RPMI7951 (cell line): ENCODE measurements at regions not wholly inside any gene's neighbourhood (a gene's known extent, or its start where the extent isn't known, plus 50 kb on each side); places are given as distances from the start of the nearest gene placed in this dataset.

Source experiments
- DNase-seq: peaks from one replicate; pipeline ENCODE4 v3.0.0-alpha.2; 2012; ENCODE audit warnings: low read depth

GRCh38 chr2:120567128-120567527 is 168.5 kb upstream of the GLI2 start:
- DNase-seq = no peak

- DNase-seq = no peak
Observed at GRCh38 chr2:120568089-120568974, 167.3 kb upstream of the GLI2 start.

- DNase-seq = no peak
Observed at GRCh38 chr2:120568975-120569268, 166.7 kb upstream of the GLI2 start.

- DNase-seq = no peak
Observed at GRCh38 chr2:120570001-120570400, 165.7 kb upstream of the GLI2 start.

GRCh38 chr2:120570546-120570945 is 165.1 kb upstream of the GLI2 start:
- DNase-seq = no peak

GRCh38 chr2:120571015-120571728 is 164.5 kb upstream of the GLI2 start:
- DNase-seq = no peak

- DNase-seq = no peak
Observed at GRCh38 chr2:120572226-120572625, 163.4 kb upstream of the GLI2 start.

GRCh38 chr2:120574620-120575019 is 161.0 kb upstream of the GLI2 start:
- no peak for DNase-seq

GRCh38 chr2:120575966-120576365 is 159.7 kb upstream of the GLI2 start:
- DNase-seq = no peak

GRCh38 chr2:120576509-120577474 is 158.9 kb upstream of the GLI2 start:
- peak; percentile 82 for DNase-seq

GRCh38 chr2:120577721-120578295 is 157.9 kb upstream of the GLI2 start:
- DNase-seq = no peak

- DNase-seq = no peak
Observed at GRCh38 chr2:120578576-120579352, 156.9 kb upstream of the GLI2 start.

GRCh38 chr2:120579916-120580685 is 155.6 kb upstream of the GLI2 start:
- DNase-seq = no peak

- DNase-seq = no peak
Observed at GRCh38 chr2:120580709-120581108, 155.0 kb upstream of the GLI2 start.

- DNase-seq = no peak
Observed at GRCh38 chr2:120583121-120583520, 152.5 kb upstream of the GLI2 start.

- DNase-seq = no peak
Observed at GRCh38 chr2:120583851-120584570, 151.7 kb upstream of the GLI2 start.

GRCh38 chr2:120586507-120587278 is 149.0 kb upstream of the GLI2 start:
- DNase-seq = peak; percentile 33

- no peak for DNase-seq
Observed at GRCh38 chr2:120587279-120587996, 148.2 kb upstream of the GLI2 start.
